ENCODE measurements at regions not wholly inside any gene's neighbourhood (a gene's known extent, or its start where the extent isn't known, plus 50 kb on each side); places are given as distances from the start of the nearest gene placed in this dataset.

- WGBS, 2 donors, result 85 to 89% methylated on average over 7 of the region's 7 CpGs
- intact Hi-C loops (cut with DNase I; ENCODE audit: low total_unique reads), result no loop called here
- DNase-seq, result no peak
- Histone ChIP-seq H3K9me3 (no peaks in the 10 kb centered on the region), H3K36me3 (ENCODE audit: low read depth, missing control alignments) (no peaks in the 10 kb centered on the region), H3K27ac (no peak overlapping the region), H3K27me3 (no peaks in the 10 kb centered on the region), H3K4me1 (no peaks in the 10 kb centered on the region), H3K4me3 (no peak overlapping the region)
- no peak for TF ChIP-seq POLR2A (IDR thresholded peaks at IDR 0.05)
- no peak for TF ChIP-seq CTCF (IDR thresholded peaks at IDR 0.05)
Observed at GRCh38 chr2:22753476-22753875, 631.5 kb upstream of the KLHL29 start.

DNA sequence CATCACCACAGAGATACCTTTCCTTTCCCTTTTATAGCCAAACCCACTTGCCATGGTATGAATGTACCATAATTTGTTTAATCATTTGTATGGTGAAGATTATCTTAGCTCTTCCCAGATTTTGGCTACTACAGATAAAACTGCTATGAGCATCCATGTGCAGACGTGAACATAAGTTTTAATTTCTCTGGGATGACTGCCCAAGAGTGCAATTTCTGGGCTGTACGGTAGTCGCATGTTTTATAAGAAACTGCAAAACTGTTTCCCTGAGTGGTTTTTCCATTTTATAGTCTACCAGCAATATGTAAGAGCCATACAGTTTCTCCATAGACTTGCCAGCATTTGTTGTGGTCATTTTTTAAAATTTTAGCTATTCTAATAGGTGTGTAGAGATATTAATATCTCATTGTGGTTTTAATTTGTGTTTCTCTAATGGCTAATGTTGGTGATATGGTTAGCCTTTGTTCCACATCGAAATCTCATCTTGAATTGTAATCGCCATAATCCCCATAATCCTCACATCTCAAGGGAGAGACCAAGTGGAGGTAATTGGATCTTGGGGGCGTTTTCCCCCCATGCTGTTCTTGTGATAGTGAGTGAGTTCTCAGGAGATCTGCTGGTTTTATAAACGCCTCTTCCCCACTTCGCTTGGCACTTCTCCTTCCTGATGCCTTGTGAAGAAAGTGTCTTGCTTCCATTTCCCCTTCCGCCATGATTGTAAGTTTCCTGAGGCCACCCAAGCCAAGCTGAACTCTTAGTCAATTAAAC lies 628.5 kb upstream of the KLHL29 start:
- H3K4me1 ChIP-seq, result no peaks in the 10 kb centered on the region
- no peak for DNase-seq
- no peaks in the 10 kb centered on the region for H3K9me3 ChIP-seq
- H3K27ac ChIP-seq, result no peak overlapping the region
- TF ChIP-seq CTCF (IDR thresholded peaks at IDR 0.05) (no peak), POLR2A (IDR thresholded peaks at IDR 0.05) (no peak)
- intact Hi-C loops (cut with DNase I; ENCODE audit: low total_unique reads), result no loop called here
- no peaks in the 10 kb centered on the region for H3K36me3 ChIP-seq (ENCODE audit: low read depth, missing control alignments)
- no peak overlapping the region for H3K4me3 ChIP-seq
- H3K27me3 ChIP-seq, result no peaks in the 10 kb centered on the region
- WGBS, 2 donors, result 85 to 88% methylated on average over 9 of the region's 9 CpGs

DNA sequence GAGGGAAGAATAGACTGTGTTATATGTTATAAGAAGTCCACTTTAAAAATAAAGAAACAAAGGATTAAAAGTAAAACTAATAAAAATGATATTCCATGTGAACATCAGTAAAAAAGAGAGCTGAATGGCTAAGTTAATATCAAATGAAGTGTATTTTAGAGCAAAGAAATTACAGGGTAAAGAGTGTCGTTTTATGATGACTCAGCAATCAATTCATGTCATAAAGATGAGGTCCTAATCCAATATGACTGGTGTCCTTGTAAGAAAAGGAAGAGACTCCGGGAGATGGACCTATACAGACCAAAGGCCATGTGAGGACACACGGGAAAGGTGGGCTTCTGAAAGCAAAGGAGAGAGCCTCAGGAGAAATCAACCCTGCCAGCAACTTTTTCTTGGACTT lies 615.5 kb upstream of the KLHL29 start:
- 73 to 89% methylated on average over 3 of the region's 3 CpGs for WGBS, 2 donors
- Histone ChIP-seq H3K4me3 (no peak overlapping the region), H3K9me3 (no peaks in the 10 kb centered on the region), H3K27me3 (no peaks in the 10 kb centered on the region), H3K27ac (no peak overlapping the region), H3K4me1 (no peaks in the 10 kb centered on the region), H3K36me3 (ENCODE audit: low read depth, missing control alignments) (no peaks in the 10 kb centered on the region)
- intact Hi-C loops (cut with DNase I; ENCODE audit: low total_unique reads), result no loop called here
- TF ChIP-seq CTCF (IDR thresholded peaks at IDR 0.05) (no peak), POLR2A (IDR thresholded peaks at IDR 0.05) (no peak)
- no peak for DNase-seq

DNA sequence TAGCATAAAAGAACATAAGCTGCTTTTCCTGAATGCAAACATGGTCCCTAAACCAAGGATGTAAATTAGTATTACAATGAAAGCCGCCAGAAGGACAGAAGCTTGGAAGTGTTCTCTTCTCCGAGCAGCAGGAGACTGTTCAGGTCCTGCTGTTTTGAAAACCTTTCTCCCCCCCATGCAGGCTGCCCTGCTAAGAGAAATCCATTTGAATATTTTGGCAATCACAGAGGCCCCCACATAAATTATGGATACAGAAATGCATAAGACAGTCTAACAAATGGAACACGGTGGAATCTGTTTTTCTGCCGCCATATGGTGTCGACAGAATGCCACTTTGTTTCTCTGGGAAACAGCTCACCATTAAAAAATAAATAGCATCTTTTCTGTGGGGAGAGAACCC lies 600.4 kb upstream of the KLHL29 start:
- no peaks in the 10 kb centered on the region for H3K9me3 ChIP-seq
- H3K27ac ChIP-seq, result no peak overlapping the region
- H3K27me3 ChIP-seq, result no peaks in the 10 kb centered on the region
- intact Hi-C loops (cut with DNase I; ENCODE audit: low total_unique reads), result no loop called here
- H3K4me3 ChIP-seq, result no peak overlapping the region
- no peaks in the 10 kb centered on the region for H3K36me3 ChIP-seq (ENCODE audit: low read depth, missing control alignments)
- DNase-seq, result no peak
- 76 to 80% methylated on average over 5 of the region's 5 CpGs for WGBS, 2 donors
- TF ChIP-seq POLR2A (IDR thresholded peaks at IDR 0.05) (no peak), CTCF (IDR thresholded peaks at IDR 0.05) (no peak)
- H3K4me1 ChIP-seq, result no peaks in the 10 kb centered on the region

DNA sequence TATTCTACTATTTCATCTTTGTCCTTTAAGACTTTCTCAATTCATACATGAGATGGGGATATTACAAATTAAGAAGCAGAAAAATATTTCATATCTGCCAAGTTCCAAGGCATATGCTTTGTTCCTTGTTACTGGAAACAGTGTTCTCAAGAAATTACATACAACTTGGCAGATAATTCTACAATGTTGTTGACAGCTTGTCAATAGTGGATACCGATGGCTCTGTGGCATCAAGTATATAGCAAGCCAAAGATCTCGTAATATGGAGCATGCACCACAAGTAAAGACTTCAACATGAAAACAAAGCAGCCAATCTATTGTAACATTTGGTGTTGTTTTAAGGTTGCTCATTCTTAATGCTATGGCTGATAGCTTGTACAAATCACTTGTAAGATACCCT lies 598.2 kb upstream of the KLHL29 start:
- TF ChIP-seq POLR2A (IDR thresholded peaks at IDR 0.05) (no peak), CTCF (IDR thresholded peaks at IDR 0.05) (no peak)
- Histone ChIP-seq H3K9me3 (no peaks in the 10 kb centered on the region), H3K27me3 (no peaks in the 10 kb centered on the region), H3K4me3 (no peak overlapping the region), H3K36me3 (ENCODE audit: low read depth, missing control alignments) (no peaks in the 10 kb centered on the region), H3K4me1 (no peaks in the 10 kb centered on the region), H3K27ac (no peak overlapping the region)
- DNase-seq, result no peak
- intact Hi-C loops (cut with DNase I; ENCODE audit: low total_unique reads), result no loop called here
- 95 to 97% methylated on average over 2 of the region's 2 CpGs for WGBS, 2 donors

All from testis (tissue), 2 donors.